ENCODE measurements at regions not wholly inside any gene's neighbourhood (a gene's known extent, or its start where the extent isn't known, plus 50 kb on each side); places are given as distances from the start of the nearest gene placed in this dataset.

GRCh38 chr15:95208071-95208470, 976.7 kb downstream of the MCTP2 start:
- DNase-seq (ENCODE audit: unreplicated experiment): no peak
- Mint-ChIP-seq H3K9me3 (ENCODE audit: unreplicated experiment) (peaks cover 9% of the 10 kb centered on the region), H3K4me1 (ENCODE audit: insufficient read depth, unreplicated experiment) (no peaks in the 10 kb centered on the region), H3K36me3 (ENCODE audit: insufficient read depth, unreplicated experiment) (no peaks in the 10 kb centered on the region), H3K27ac (ENCODE audit: low read depth, unreplicated experiment) (no peak overlapping the region), H3K4me3 (ENCODE audit: unreplicated experiment) (no peak overlapping the region), H3K27me3 (ENCODE audit: insufficient read depth, unreplicated experiment) (no peaks in the 10 kb centered on the region)
- BruUV-seq (replicated peaks): no TSS peak
- intact Hi-C loops (cut with micrococcal nuclease): no loop called here
- TF ChIP-seq CTCF (IDR thresholded peaks at IDR 0.05; ENCODE audit: unreplicated experiment): no peak
- ChIA-PET POLR2A (no interaction called here), CTCF (interaction anchor here (1.4 kb wide), 1 partner anchor 85 kb away, joined by 3 read pairs; no protein-coding TSS in a partner anchor)

GRCh38 chr15:95208988-95209387, 977.6 kb downstream of the MCTP2 start:
- Mint-ChIP-seq H3K36me3 (ENCODE audit: insufficient read depth, unreplicated experiment) (no peaks in the 10 kb centered on the region), H3K27ac (ENCODE audit: low read depth, unreplicated experiment) (no peak overlapping the region), H3K4me3 (ENCODE audit: unreplicated experiment) (no peak overlapping the region), H3K9me3 (ENCODE audit: unreplicated experiment) (peaks cover 9% of the 10 kb centered on the region), H3K4me1 (ENCODE audit: insufficient read depth, unreplicated experiment) (no peaks in the 10 kb centered on the region), H3K27me3 (ENCODE audit: insufficient read depth, unreplicated experiment) (no peaks in the 10 kb centered on the region)
- ChIA-PET CTCF (interaction anchor here (0.6 kb wide), 1 partner anchor 95 kb away, joined by 3 read pairs; no protein-coding TSS in a partner anchor), POLR2A (no interaction called here)
- intact Hi-C loops (cut with micrococcal nuclease): no loop called here
- TF ChIP-seq CTCF (IDR thresholded peaks at IDR 0.05; ENCODE audit: unreplicated experiment): no peak
- BruUV-seq (replicated peaks): no TSS peak
- no peak for DNase-seq (ENCODE audit: unreplicated experiment)

DNA sequence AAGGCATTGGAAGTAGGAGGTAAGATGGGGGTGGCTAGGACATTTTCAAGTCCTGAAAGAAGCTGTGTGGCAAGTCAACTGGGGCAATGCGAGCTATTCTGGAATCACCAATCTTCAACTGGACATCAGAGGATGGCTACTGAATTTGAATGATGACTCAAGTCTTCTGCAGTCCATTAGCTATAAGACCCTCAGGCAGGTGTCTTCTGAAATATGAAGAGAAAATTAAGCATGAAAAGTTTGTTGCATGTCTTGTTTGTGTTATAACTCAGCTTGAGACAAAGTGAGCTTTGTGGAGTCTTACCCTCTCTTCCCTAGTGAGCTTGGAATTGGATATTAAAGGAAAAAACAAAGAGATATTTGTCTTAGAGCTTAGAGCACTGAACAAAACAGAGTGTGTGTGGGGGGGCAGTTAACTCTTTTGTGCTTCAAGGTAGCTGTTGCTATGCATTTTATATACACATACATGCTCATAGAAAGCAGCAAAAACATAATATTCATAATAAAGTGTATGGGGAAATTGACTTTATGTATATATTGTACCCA, 979.1 kb downstream of the MCTP2 start:
- Mint-ChIP-seq H3K27ac (ENCODE audit: low read depth, unreplicated experiment) (no peak overlapping the region), H3K9me3 (ENCODE audit: unreplicated experiment) (peaks cover 9% of the 10 kb centered on the region), H3K27me3 (ENCODE audit: insufficient read depth, unreplicated experiment) (no peaks in the 10 kb centered on the region), H3K4me3 (ENCODE audit: unreplicated experiment) (no peak overlapping the region), H3K4me1 (ENCODE audit: insufficient read depth, unreplicated experiment) (no peaks in the 10 kb centered on the region), H3K36me3 (ENCODE audit: insufficient read depth, unreplicated experiment) (no peaks in the 10 kb centered on the region)
- no TSS peak for BruUV-seq (replicated peaks)
- CTCF ChIA-PET: interaction anchor here (1.1 kb wide), 1 partner anchor 80 kb away, joined by 5 read pairs; no protein-coding TSS in a partner anchor
- intact Hi-C loops (cut with micrococcal nuclease): no loop called here
- POLR2A ChIA-PET: no interaction called here
- no peak for TF ChIP-seq CTCF (IDR thresholded peaks at IDR 0.05; ENCODE audit: unreplicated experiment)
- no peak for DNase-seq (ENCODE audit: unreplicated experiment)

- H3K9me3 Mint-ChIP-seq (ENCODE audit: unreplicated experiment): no peaks in the 10 kb centered on the region
- CTCF ChIA-PET: no interaction called here
- no TSS peak for BruUV-seq (replicated peaks)
- TF ChIP-seq CTCF (IDR thresholded peaks at IDR 0.05; ENCODE audit: unreplicated experiment): no peak
- DNase-seq (ENCODE audit: unreplicated experiment): no peak
- H3K27ac Mint-ChIP-seq (ENCODE audit: low read depth, unreplicated experiment): no peak overlapping the region
- no peak overlapping the region for H3K4me3 Mint-ChIP-seq (ENCODE audit: unreplicated experiment)
- intact Hi-C loops (cut with micrococcal nuclease): no loop called here
- POLR2A ChIA-PET: no interaction called here
- H3K36me3 Mint-ChIP-seq (ENCODE audit: insufficient read depth, unreplicated experiment): no peaks in the 10 kb centered on the region
- H3K27me3 Mint-ChIP-seq (ENCODE audit: insufficient read depth, unreplicated experiment): no peaks in the 10 kb centered on the region
- no peaks in the 10 kb centered on the region for H3K4me1 Mint-ChIP-seq (ENCODE audit: insufficient read depth, unreplicated experiment)
Measured at GRCh38 chr15:95215017-95215416, 983.7 kb downstream of the MCTP2 start.

All from MCF 10A (cell line).